Mucosa of rectum (tissue), 2 donors: ENCODE measurements at regions not wholly inside any gene's neighbourhood (a gene's known extent, or its start where the extent isn't known, plus 50 kb on each side); places are given as distances from the start of the nearest gene placed in this dataset.

Experiments used
- H3K27ac ChIP-seq, 2 donors: one replicate each; pipeline ENCODE4 v1.7.0; 2013; ENCODE audit warnings: inconsistent platforms in 2 of 2, low read depth in 2 of 2, low read length in 2 of 2
- H3K27me3 ChIP-seq, 2 donors: one replicate each; pipeline ENCODE4 v1.7.0; 2013; ENCODE audit warnings: low read length in 2 of 2; ENCODE audit not compliant: control insufficient read depth in 2 of 2, insufficient read depth in 2 of 2
- H3K36me3 ChIP-seq, 2 donors: one replicate each; pipeline ENCODE4 v1.7.0; 2013; ENCODE audit warnings: low read length in 2 of 2; ENCODE audit not compliant: control insufficient read depth in 2 of 2, insufficient read depth in 2 of 2
- H3K4me1 ChIP-seq, 2 donors: one replicate each; pipeline ENCODE4 v1.7.0; 2013; ENCODE audit warnings: low read length in 2 of 2, mild to moderate bottlenecking in 1 of 2; ENCODE audit not compliant: control insufficient read depth in 2 of 2, insufficient read depth in 2 of 2
- H3K4me3 ChIP-seq, 2 donors: one replicate each; pipeline ENCODE4 v1.7.0; 2013; ENCODE audit warnings: low read length in 2 of 2
- H3K9ac ChIP-seq, 2 donors: one replicate each; pipeline ENCODE4 v1.7.0; 2013; ENCODE audit warnings: low read length in 2 of 2, low read depth in 1 of 2, mild to moderate bottlenecking in 1 of 2
- H3K9me3 ChIP-seq, 2 donors: one replicate each; pipeline ENCODE4 v1.7.0; 2013; ENCODE audit warnings: low read length in 2 of 2; ENCODE audit not compliant: control insufficient read depth in 2 of 2
- donor health status: healthy.
- donor health status: Normal muscosa, but diverticular disease.

- peaks cover 0 to 2% of the 10 kb centered on the region in 2 donors for H3K27me3 ChIP-seq
- H3K4me1 ChIP-seq: no peaks in the 10 kb centered on the region
- H3K9ac ChIP-seq: no peak overlapping the region
- no peak overlapping the region for H3K4me3 ChIP-seq
- no peaks in the 10 kb centered on the region for H3K36me3 ChIP-seq
- no peak overlapping the region for H3K27ac ChIP-seq
- H3K9me3 ChIP-seq: no peaks in the 10 kb centered on the region
Observed at GRCh38 chr22:44628835-44629234, 73.2 kb upstream of the PRR5 start.

GRCh38 chr22:44628273-44628672 lies 73.7 kb upstream of the PRR5 start:
- Histone ChIP-seq H3K9me3 (no peaks in the 10 kb centered on the region), H3K4me1 (no peaks in the 10 kb centered on the region), H3K4me3 (no peak overlapping the region), H3K9ac (no peak overlapping the region), H3K27me3 (peaks cover 0 to 2% of the 10 kb centered on the region in 2 donors), H3K27ac (no peak overlapping the region), H3K36me3 (no peaks in the 10 kb centered on the region)

- no peaks in the 10 kb centered on the region for H3K9me3 ChIP-seq
- H3K9ac ChIP-seq: no peak overlapping the region
- no peak overlapping the region for H3K27ac ChIP-seq
- H3K4me1 ChIP-seq: no peaks in the 10 kb centered on the region
- H3K4me3 ChIP-seq: no peak overlapping the region
- H3K27me3 ChIP-seq: peaks cover 0 to 2% of the 10 kb centered on the region in 2 donors
- H3K36me3 ChIP-seq: no peaks in the 10 kb centered on the region
Observed at GRCh38 chr22:44627521-44628139, 74.4 kb upstream of the PRR5 start.

GRCh38 chr22:44625981-44626687 lies 75.9 kb upstream of the PRR5 start:
- Histone ChIP-seq H3K4me1 (no peaks in the 10 kb centered on the region), H3K9ac (no peak overlapping the region), H3K27ac (no peak overlapping the region), H3K27me3 (peaks cover 0 to 2% of the 10 kb centered on the region in 2 donors), H3K36me3 (no peaks in the 10 kb centered on the region), H3K4me3 (no peak overlapping the region), H3K9me3 (no peaks in the 10 kb centered on the region)

GRCh38 chr22:44625421-44625760 lies 76.6 kb upstream of the PRR5 start:
- no peak overlapping the region for H3K4me3 ChIP-seq
- H3K27ac ChIP-seq: no peak overlapping the region
- H3K36me3 ChIP-seq: no peaks in the 10 kb centered on the region
- no peaks in the 10 kb centered on the region for H3K4me1 ChIP-seq
- H3K9ac ChIP-seq: no peak overlapping the region
- H3K27me3 ChIP-seq: peaks cover 0 to 2% of the 10 kb centered on the region in 2 donors
- no peaks in the 10 kb centered on the region for H3K9me3 ChIP-seq

- Histone ChIP-seq H3K9me3 (no peaks in the 10 kb centered on the region), H3K27ac (no peak overlapping the region), H3K4me3 (no peak overlapping the region), H3K9ac (no peak overlapping the region), H3K4me1 (no peaks in the 10 kb centered on the region), H3K27me3 (peaks cover 1 to 4% of the 10 kb centered on the region in 2 donors), H3K36me3 (no peaks in the 10 kb centered on the region)
Observed at GRCh38 chr22:44624689-44625420, 77.1 kb upstream of the PRR5 start.

GRCh38 chr22:44623771-44624510 lies 78.1 kb upstream of the PRR5 start:
- Histone ChIP-seq H3K4me3 (no peak overlapping the region), H3K9me3 (no peaks in the 10 kb centered on the region), H3K9ac (no peak overlapping the region), H3K4me1 (no peaks in the 10 kb centered on the region), H3K27ac (no peak overlapping the region), H3K36me3 (no peaks in the 10 kb centered on the region), H3K27me3 (peaks cover 6 to 7% of the 10 kb centered on the region in 2 donors)

- Histone ChIP-seq H3K27ac (no peak overlapping the region), H3K9ac (no peak overlapping the region), H3K36me3 (no peaks in the 10 kb centered on the region), H3K4me1 (no peaks in the 10 kb centered on the region), H3K4me3 (no peak overlapping the region), H3K27me3 (peaks cover 7 to 8% of the 10 kb centered on the region in 2 donors), H3K9me3 (no peaks in the 10 kb centered on the region)
Observed at GRCh38 chr22:44622679-44623078, 79.3 kb upstream of the PRR5 start.

GRCh38 chr22:44622147-44622427 lies 79.9 kb upstream of the PRR5 start:
- no peak overlapping the region for H3K27ac ChIP-seq
- H3K36me3 ChIP-seq: no peaks in the 10 kb centered on the region
- H3K9ac ChIP-seq: no peak overlapping the region
- no peaks in the 10 kb centered on the region for H3K9me3 ChIP-seq
- H3K4me3 ChIP-seq: no peak overlapping the region
- H3K4me1 ChIP-seq: no peaks in the 10 kb centered on the region
- peaks cover 7 to 11% of the 10 kb centered on the region in 2 donors for H3K27me3 ChIP-seq
